OCI-LY3 (cell line): ENCODE measurements at regions not wholly inside any gene's neighbourhood (a gene's known extent, or its start where the extent isn't known, plus 50 kb on each side); places are given as distances from the start of the nearest gene placed in this dataset.

Source experiments
- H2AFZ ChIP-seq: fragments of 200-600, 300-600 bp; shearing (Covaris generic); 2 replicates; pipeline ENCODE4 v1.6.0; 2014; ENCODE audit warnings: antibody characterized with exemption, low read depth, low read length
- H3K27ac ChIP-seq: fragments of 200-600, 300-600 bp; sonication (generic); 2 replicates; pipeline ENCODE4 v1.5.1; 2014; ENCODE audit warnings: mild to moderate bottlenecking, low read length, moderate library complexity, mixed read lengths
- H3K27me3 ChIP-seq: fragments of 200-600, 300-600 bp; sonication (generic); 2 replicates; pipeline ENCODE4 v1.6.1; 2014; ENCODE audit warnings: low read depth, low read length, mixed read lengths
- H3K36me3 ChIP-seq: fragments of 200-600, 300-600 bp; sonication (generic); replicated peaks from 2 replicates; pipeline ENCODE3; 2014; ENCODE audit warnings: low read depth, low read length, mixed read lengths
- H3K4me1 ChIP-seq: fragments of 300-600, 200-600 bp; sonication (generic); 2 replicates; pipeline ENCODE4 v1.6.1; 2014; ENCODE audit warnings: low read length, mixed read lengths
- H3K4me2 ChIP-seq: fragments of 200-600, 300-600 bp; sonication (generic); 2 replicates; pipeline ENCODE4 v1.6.1; 2014; ENCODE audit warnings: low read length, mixed read lengths
- H3K4me3 ChIP-seq: fragments of 300-600, 200-600 bp; sonication (generic); 2 replicates; pipeline ENCODE4 v1.5.1; 2014; ENCODE audit warnings: antibody characterized with exemption, mild to moderate bottlenecking, low read length, moderate library complexity
- H3K79me2 ChIP-seq: fragments of 300-600, 200-600 bp; shearing (Covaris generic); 2 replicates; pipeline ENCODE4 v1.6.1; 2014; ENCODE audit warnings: mild to moderate bottlenecking, low read length, mixed read lengths
- H3K9ac ChIP-seq: fragments of 300-600, 200-600 bp; shearing (Covaris generic); 2 replicates; pipeline ENCODE4 v1.6.0; 2014; ENCODE audit warnings: mild to moderate bottlenecking, low read length, moderate library complexity
- H3K9me3 ChIP-seq: fragments of 200-600, 300-600 bp; shearing (Covaris generic); 2 replicates; pipeline ENCODE4 v1.6.1; 2014; ENCODE audit warnings: low read length, mixed read lengths; ENCODE audit not compliant: insufficient read depth
- H4K20me1 ChIP-seq: fragments of 200-600, 300-600 bp; sonication (generic); 2 replicates; pipeline ENCODE4 v1.6.1; 2016; ENCODE audit warnings: low read length, mixed read lengths; ENCODE audit not compliant: insufficient read depth
- CTCF ChIP-seq: fragments of 200-600, 300-600 bp; sonication (generic); IDR thresholded peaks from 2 replicates; pipeline ENCODE4 v1.5.1; 2014; ENCODE audit warnings: antibody characterized with exemption, low read length, low read depth
- EZH2phosphoT487 ChIP-seq: fragments of 200-600 bp; shearing (Covaris generic); IDR thresholded peaks from 2 replicates; pipeline ENCODE4 v1.6.1; 2018; ENCODE audit warnings: antibody characterized with exemption, mixed run types, low read depth

GRCh38 chr14:87271331-87271730 is 721.7 kb downstream of the GALC start:
- no peak overlapping the region for H3K4me3 ChIP-seq
- H3K27ac ChIP-seq: no peak overlapping the region
- no peaks in the 10 kb centered on the region for H4K20me1 ChIP-seq
- no peaks in the 10 kb centered on the region for H3K4me1 ChIP-seq
- TF ChIP-seq EZH2phosphoT487: no peak
- no peak for TF ChIP-seq CTCF
- no peak overlapping the region for H3K9ac ChIP-seq
- no peaks in the 10 kb centered on the region for H3K9me3 ChIP-seq
- no peaks in the 10 kb centered on the region for H3K27me3 ChIP-seq
- H3K79me2 ChIP-seq: no peaks in the 10 kb centered on the region
- H3K36me3 ChIP-seq: no peaks in the 10 kb centered on the region
- no peak overlapping the region for H3K4me2 ChIP-seq
- H2AFZ ChIP-seq: no peak overlapping the region

- no peaks in the 10 kb centered on the region for H3K4me1 ChIP-seq
- no peak overlapping the region for H3K4me2 ChIP-seq
- no peaks in the 10 kb centered on the region for H3K36me3 ChIP-seq
- TF ChIP-seq CTCF (no peak), EZH2phosphoT487 (no peak)
- H3K9ac ChIP-seq: no peak overlapping the region
- H4K20me1 ChIP-seq: no peaks in the 10 kb centered on the region
- no peaks in the 10 kb centered on the region for H3K27me3 ChIP-seq
- H3K9me3 ChIP-seq: no peaks in the 10 kb centered on the region
- H2AFZ ChIP-seq: no peak overlapping the region; the same call in 1 of the 2 replicates
- H3K27ac ChIP-seq: no peak overlapping the region
- no peak overlapping the region for H3K4me3 ChIP-seq
- H3K79me2 ChIP-seq: no peaks in the 10 kb centered on the region
Measured at GRCh38 chr14:87268997-87269396, 724.0 kb downstream of the GALC start.

- no peak for TF ChIP-seq CTCF
Measured at GRCh38 chr14:87264796-87265195, 728.2 kb downstream of the GALC start.

GRCh38 chr14:87264272-87264785 is 728.7 kb downstream of the GALC start:
- TF ChIP-seq CTCF (no peak), EZH2phosphoT487 (no peak)
- no peak overlapping the region for H2AFZ ChIP-seq
- no peaks in the 10 kb centered on the region for H3K36me3 ChIP-seq
- no peak overlapping the region for H3K4me3 ChIP-seq
- no peaks in the 10 kb centered on the region for H3K9me3 ChIP-seq
- H3K27ac ChIP-seq: no peak overlapping the region
- H3K27me3 ChIP-seq: no peaks in the 10 kb centered on the region
- no peaks in the 10 kb centered on the region for H3K4me1 ChIP-seq
- no peaks in the 10 kb centered on the region for H4K20me1 ChIP-seq
- H3K79me2 ChIP-seq: no peaks in the 10 kb centered on the region
- H3K9ac ChIP-seq: no peak overlapping the region
- H3K4me2 ChIP-seq: no peak overlapping the region

More at GRCh38 chr14:87264796-87265195, 728.2 kb downstream of the GALC start:
- no peaks in the 10 kb centered on the region for H3K9me3 ChIP-seq
- no peaks in the 10 kb centered on the region for H3K4me1 ChIP-seq
- no peaks in the 10 kb centered on the region for H3K36me3 ChIP-seq
- no peak overlapping the region for H3K27ac ChIP-seq
- no peak overlapping the region for H3K4me2 ChIP-seq
- no peaks in the 10 kb centered on the region for H3K27me3 ChIP-seq
- H3K9ac ChIP-seq: no peak overlapping the region
- H2AFZ ChIP-seq: no peak overlapping the region
- no peak overlapping the region for H3K4me3 ChIP-seq
- H3K79me2 ChIP-seq: no peaks in the 10 kb centered on the region
- H4K20me1 ChIP-seq: no peaks in the 10 kb centered on the region
